HG03039 (cell line): ENCODE measurements at regions not wholly inside any gene's neighbourhood (a gene's known extent, or its start where the extent isn't known, plus 50 kb on each side); places are given as distances from the start of the nearest gene placed in this dataset.
"Not testable (repeated sequence)": the region's sequence is repeated elsewhere in the genome, so short reads cannot be mapped to it uniquely, and the experiment has no call there.

Source experiments
- ATAC-seq: cut with Tn5 transposase; IDR thresholded peaks from one replicate; pipeline ENCODE4 v1.9.1; 2021; ENCODE audit warnings: mild to moderate bottlenecking, moderate library complexity; ENCODE audit not compliant: unreplicated experiment

GRCh38 chr10:4639960-4640359 is 186.0 kb upstream of the AKR1E2 start:
- ATAC-seq, result no peak

GRCh38 chr10:4638099-4638498 is 187.9 kb upstream of the AKR1E2 start:
- no peak for ATAC-seq

- ATAC-seq, result no peak
These were observed 188.3 kb upstream of the AKR1E2 start for GRCh38 chr10:4637657-4638056.

- no peak for ATAC-seq
These were observed 190.1 kb upstream of the AKR1E2 start for GRCh38 chr10:4635883-4636282.

- ATAC-seq, result no peak
These were observed 190.6 kb upstream of the AKR1E2 start for GRCh38 chr10:4635388-4635787.

DNA sequence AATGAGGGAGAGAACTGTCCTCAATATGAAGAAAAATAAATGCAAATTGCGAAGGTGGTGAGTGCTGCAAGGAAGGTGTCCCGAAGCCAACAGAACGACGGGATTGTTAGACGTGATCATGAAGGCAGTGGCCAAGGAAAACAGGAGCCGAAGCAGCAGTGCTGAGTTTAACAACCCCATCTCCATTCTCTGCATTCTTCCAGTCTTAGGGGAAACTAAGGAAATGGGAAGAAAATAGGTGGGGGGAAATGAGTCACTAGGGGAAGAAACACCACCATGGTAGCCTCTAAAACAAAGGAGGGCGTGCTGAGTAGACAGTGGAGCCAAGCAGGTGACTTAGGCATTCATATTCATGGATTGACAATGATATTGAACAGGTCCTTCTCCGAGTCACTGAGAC is 192.2 kb upstream of the AKR1E2 start:
- ATAC-seq, result no peak

DNA sequence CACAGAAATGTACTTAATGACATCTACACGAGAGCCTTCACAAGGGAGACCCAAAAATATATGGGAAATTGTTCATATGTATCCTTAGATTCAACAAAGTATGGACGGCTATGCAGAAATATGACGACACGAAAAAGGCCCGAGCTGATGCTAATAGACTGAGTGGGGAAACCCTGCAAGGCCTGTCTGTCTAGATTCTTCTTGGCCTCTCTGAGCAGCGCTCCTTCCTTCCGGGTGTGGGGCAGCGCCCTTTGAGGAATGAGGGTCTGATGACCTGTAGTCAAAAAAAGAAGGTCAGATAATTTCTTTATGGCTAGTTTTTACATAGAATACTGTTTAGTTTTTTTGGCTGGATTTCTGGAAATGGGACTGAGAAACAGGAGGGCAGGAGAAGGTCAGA is 192.8 kb upstream of the AKR1E2 start:
- no peak for ATAC-seq

- no peak for ATAC-seq
These were observed 193.2 kb upstream of the AKR1E2 start for GRCh38 chr10:4632757-4633156.

DNA sequence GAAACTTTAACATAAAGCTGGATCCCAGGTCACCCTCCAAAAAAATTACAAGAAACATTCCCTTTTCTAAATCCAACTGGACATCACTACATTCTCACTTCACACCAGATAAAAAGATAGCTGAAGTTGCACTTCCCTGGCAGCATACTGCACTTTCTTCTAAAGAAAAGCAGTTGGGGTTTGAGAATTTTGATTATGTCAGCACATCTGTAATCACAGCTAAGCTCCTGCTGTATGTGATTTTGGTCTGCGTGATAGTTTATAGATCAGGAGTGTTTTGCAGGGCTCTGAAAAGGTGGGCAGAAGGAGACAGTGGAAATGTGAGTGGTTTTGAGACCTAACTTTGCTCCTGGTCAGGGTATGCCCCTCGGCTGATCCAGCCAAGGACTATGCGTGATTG is 199.1 kb upstream of the AKR1E2 start:
- ATAC-seq, result no peak

DNA sequence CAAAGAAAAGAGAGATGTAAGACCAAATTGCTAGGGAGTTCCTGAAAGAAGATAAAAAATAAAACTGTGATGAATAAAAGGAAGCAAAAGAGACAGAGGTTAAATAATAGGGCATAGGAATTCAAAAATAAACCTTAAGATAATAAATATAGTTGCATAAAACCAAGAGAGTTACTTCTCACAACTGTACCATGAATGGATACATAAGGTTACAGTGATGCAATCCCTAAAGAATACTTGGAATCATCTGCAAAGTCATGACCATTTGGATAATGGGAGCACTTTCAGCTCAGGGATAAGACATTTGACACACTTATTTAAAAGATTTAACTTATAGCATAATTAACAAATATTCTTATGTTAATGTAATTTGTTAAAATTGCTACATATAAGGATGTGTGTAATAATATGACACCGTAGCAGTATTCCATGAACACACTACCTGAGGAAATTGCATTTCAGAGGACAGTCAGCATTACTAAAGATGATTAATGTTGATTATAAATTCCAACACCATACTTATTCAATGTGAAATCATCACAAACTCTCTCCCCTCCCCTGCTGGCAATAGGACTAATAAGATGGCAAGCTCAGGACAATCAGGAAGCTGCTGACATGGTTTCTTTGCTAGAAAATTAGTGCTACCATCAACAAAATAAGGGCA is 202.1 kb upstream of the AKR1E2 start:
- ATAC-seq, result no peak

DNA sequence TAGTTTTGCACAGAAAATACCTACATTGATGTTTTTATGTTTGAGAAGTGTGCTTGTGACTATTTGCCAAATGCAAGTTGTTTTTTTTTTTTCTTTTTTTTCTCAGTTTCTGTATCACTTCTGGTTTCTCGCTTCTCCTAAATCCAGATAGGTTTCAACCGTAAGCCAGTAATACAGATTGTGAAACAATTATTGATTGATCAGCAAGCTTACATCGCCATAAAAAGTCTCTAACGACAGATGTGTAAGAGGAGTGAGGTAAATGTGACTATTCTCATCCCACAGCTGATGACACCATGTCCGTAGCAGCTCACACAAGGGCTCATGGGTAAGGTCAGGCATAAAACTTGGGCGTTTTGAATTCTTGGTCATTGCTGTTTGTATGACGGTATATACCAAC is 202.8 kb upstream of the AKR1E2 start:
- ATAC-seq, result no peak

DNA sequence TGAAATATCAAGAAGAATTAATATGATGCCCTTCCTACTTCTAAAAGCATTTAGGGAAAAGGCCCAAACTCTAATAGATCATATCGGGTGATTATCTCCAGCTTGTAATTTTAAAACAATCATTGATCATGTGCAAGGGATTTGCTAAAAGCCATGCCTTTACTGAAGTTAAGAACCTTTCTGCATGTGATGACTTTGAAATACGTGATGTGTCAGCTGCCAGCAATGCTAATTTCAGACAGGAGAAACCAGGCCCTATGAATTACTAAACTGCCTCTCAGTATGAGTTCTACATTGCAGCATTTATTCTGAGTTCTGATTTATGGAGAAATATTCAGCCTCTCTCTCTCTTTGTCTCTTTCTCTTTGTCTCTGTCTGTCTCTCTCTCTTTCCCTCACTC is 203.6 kb upstream of the AKR1E2 start:
- ATAC-seq, result no peak

DNA sequence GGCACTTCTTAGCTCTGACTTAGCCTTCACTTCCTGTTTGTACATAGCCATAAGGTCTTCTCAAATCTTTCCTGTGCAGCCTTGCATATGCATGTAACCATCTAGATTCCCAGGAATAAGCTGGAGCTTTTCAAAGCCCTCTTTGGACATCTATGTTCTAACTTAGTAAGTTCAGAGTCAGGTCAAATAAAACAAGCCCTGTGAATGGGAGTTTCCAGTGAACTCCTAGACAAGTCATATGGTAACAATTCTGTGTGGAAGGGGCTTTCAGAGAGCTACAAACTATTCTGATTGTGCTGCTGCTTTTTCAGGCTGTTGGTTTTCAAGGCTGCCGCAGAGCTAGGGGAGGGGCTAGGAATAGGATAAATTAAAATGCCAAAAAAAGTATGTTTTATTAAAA is 208.4 kb upstream of the AKR1E2 start:
- ATAC-seq, result no peak

DNA sequence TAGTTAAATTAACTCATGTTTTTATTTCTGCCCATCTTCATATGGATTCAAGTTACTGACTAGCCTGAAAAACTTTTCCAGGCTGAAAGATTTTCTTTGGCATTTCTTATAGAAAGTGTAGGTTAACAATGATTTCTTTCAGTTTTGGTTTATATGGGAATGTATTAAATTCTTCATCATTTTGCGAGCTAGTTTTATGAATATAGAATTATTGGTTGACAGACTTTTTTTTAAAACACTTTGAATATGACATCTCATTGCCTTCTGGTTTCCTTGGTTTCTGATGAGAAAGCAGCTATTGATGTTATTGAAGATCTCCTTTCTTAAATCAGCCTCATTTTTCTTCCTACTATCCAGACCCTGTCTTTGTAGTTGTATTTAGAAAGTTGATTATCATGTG is 211.0 kb upstream of the AKR1E2 start:
- no peak for ATAC-seq

GRCh38 chr10:4609251-4609650 is 216.8 kb upstream of the AKR1E2 start:
- no peak for ATAC-seq

DNA sequence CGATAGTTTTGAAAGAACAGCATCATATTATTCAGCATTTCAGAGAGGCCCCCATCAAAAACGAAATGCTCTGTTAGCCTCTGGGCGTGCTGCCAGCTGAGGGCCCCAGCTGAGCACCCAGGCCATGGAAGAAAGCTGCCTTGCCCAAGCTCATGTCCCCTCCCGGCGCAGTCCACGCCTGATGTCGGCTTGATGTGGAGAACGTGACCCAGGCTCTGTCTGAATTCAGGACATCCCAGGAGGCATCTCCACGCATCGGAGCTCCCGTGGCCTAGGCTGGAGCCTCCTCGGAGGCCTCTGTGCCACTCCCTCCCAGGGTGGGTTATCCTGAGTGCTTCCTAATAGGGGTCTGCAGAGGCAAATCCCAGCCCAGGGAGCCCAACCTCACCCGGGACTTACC is 218.3 kb upstream of the AKR1E2 start:
- ATAC-seq, result no peak

DNA sequence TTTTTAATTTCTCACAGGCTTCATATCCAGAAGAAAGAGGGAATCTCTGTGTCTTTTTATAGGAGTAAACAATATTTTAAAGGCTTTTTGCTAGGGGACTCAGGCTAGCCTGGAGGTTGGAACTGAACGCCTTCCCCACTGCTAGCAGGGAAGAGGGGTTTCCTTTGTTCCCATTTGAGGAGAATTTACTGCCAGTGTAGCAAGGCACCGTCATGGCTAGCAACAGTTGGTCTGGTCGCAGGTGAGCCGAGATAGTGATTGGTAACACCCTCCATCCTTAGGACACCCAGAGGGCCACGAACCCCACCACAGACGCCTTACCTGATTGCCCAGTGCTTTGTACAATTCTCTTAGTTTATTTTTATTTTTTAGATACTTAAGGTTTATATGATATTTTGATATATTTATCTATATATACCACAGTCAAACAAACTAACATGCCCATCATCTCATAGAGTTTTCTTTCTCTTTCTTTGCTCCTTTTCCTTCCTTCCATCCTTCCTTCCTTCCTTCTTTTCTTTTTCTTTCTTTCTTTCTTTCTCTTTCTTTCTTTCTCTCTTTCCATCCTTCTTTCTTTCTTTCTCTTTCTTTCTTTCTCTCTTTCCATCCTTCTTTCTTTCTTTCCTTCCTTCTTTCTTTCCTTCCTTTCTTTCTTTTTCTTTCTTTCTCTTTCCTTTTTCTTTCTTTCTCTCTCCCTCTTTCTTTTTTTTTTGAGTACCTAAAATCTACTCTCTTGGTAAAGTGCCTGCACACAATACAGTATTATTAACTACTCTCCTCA is 219.0 kb upstream of the AKR1E2 start:
- ATAC-seq, result no peak

DNA sequence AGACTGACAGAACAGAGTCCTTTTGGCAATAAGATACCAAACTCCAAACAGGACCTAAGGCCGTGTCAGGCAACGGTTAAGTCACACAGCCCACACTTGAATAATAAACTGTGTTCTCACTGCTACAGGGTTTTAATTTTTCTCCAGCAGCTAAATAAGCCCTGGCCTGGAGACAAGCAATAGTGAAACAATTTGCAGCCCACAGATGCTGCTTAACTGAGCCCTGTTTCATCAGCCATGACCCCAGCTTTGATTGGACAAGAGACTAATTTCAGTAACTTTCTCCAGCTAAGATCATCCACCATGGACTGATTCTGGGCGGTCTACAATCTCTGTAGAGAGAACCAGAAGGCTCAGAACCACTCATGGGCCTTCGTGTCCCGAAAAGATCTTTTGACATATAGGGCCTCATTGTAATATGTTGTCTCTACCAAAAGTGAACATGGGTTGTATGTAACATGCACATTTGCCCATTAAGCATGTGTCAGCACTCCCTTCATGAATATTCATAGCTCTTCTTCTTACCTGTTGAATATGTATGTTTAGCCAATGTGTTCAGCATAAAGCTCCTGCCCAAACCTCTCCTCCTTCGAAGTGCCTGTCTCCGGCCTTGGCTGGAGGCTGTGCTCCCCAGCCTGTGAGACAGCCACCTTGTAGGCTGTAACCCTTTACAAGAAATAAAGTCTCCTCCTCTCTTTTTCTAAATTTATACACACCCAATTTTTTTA is 223.1 kb upstream of the AKR1E2 start:
- no peak for ATAC-seq

DNA sequence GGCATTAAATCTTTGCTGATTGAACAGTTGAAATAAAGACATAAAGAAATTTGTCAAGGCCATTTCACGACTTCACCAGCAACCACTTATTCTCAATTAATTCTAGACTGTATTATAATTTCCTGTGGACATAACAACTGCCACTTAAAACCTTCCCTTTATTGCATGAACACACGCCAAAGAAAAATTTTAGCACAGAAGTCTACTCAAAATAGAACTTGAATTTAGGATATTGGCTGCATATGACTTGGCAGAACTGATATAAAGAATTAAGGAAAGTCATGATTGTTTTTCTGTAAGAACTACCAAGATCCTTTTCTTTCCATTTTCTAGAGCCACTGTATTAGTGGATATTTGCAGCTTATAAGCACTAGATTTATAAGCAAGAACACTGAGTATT is 226.5 kb upstream of the AKR1E2 start:
- ATAC-seq, result no peak

GRCh38 chr10:4597898-4598297 is 228.1 kb upstream of the AKR1E2 start:
- ATAC-seq, result not testable (repeated sequence)

DNA sequence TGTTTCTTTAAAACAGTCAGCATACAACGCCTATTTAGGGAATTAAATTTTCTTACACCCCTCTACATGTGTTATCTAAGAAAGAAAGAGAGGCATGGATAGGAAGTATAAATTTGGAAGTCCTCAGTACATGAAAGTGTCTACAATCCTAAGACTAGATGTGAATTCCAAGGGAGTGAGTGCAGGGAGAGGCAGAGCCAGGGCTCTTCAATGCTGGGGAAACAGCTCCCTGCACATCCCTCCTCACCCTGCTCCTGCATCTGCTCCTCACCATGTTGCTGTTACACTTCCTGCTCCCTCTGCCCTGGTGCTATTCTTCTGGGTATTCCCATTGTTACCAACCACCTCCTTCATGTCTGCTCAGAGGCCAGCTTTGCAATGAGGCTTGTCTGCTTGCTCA is 229.1 kb upstream of the AKR1E2 start:
- no peak for ATAC-seq

DNA sequence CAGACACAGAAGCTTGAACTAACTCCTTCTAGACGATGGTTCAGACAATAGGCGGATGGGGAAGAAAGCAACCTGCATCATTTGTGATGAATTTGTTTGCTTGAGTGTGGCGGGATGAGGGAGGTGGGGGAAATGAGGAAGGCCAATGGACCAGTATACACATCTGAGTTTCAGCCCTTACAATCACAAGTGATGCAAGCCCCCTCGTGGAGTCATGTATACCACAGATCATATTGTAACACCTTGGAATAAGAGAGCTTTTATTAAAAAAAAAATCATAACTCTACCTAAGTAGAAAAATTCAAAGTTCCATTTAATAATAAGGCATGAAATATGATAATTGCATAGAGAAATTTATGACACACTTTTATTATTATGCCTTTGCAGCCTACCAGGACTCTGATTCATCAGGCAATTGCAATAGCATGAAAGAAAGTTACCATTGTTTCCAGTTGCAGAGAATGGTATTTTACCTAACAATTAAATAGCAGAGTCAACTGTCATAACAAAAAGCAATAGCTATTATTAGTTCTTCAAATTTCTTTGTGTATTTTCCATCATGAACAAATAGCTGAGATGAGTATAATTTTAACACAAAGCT is 230.2 kb upstream of the AKR1E2 start:
- no peak for ATAC-seq
